Testis (tissue), 2 donors: ENCODE measurements at regions not wholly inside any gene's neighbourhood (a gene's known extent, or its start where the extent isn't known, plus 50 kb on each side); places are given as distances from the start of the nearest gene placed in this dataset.

ENCODE experiments used
- CTCF ChIP-seq, 3 experiments: fragments of 450-650 bp in 2 of 3; fragments of 200-600 bp in 1 of 3; sonication (generic) in 1 of 3; IDR thresholded peaks; one replicate each; pipeline ENCODE4 v1.5.1; 2016 to 2019; ENCODE audit warnings: antibody characterized with exemption in 3 of 3, mild to moderate bottlenecking in 2 of 3, moderate library complexity in 1 of 3
- POLR2A ChIP-seq: fragments of 450-650 bp; IDR thresholded peaks from one replicate; pipeline ENCODE4 v1.6.1; 2017; ENCODE audit warnings: antibody characterized with exemption, mild to moderate bottlenecking, moderate library complexity

DNA sequence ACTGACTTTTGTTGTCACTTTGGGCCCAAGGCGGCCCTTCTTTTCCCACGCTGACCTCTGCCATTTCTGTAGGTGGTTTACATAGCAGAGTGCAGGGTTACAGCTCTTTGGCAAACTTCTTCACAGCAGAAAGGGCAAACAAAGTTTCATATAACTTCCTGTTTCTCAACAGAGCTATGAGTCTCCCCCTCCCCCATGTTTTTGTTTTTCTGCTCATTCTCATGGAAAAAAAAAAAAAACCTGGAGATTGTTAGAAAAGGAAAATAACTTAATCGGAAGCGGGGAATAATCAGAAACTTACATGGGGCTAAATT is 342.0 kb upstream of the NR2F2 start:
- TF ChIP-seq CTCF (IDR thresholded peaks at IDR 0.05) (no peak), POLR2A (no peak)
